ENCODE measurements at regions not wholly inside any gene's neighbourhood (a gene's known extent, or its start where the extent isn't known, plus 50 kb on each side); places are given as distances from the start of the nearest gene placed in this dataset.

DNA sequence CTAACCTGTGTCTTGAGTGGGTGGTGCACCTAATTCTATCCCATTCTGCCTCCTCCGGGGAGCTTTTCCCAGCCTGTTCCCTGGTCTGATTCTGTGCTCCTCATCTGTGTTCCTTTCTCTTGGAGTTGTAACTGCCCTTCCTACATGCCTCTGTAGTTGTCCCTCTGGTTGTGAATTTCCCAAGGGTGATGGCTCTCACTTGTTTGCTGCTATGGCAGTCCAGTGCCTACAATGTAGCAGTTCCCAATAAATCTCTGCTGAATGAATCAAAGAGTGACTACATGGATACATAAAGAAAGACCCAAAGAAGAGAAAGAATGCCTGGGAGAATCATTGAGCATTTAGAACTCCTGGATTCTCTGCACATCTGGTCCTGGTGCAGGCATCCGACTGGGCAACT is 141.6 kb downstream of the HS3ST1 start:
- H3K4me3 ChIP-seq (ENCODE audit: extremely low read depth in 1 of 4, insufficient read depth in 2 of 4, low read depth in 3 of 4, low read length in 4 of 4), result no peak overlapping the region
- no peaks in the 10 kb centered on the region for H3K79me1 ChIP-seq (ENCODE audit: low read depth, low read length)
- no peaks in the 10 kb centered on the region for H3K36me3 ChIP-seq (ENCODE audit: control insufficient read depth in 2 of 4, insufficient read depth in 4 of 4, low read length in 3 of 4)
- H2BK5ac ChIP-seq (ENCODE audit: low read depth, low read length), result no peak overlapping the region
- no peak overlapping the region for H2AFZ ChIP-seq (ENCODE audit: low read length)
- no peak overlapping the region for H4K5ac ChIP-seq (ENCODE audit: insufficient read length, low read depth, low read length)
- H3K14ac ChIP-seq (ENCODE audit: insufficient read length), result no peak overlapping the region
- no peak overlapping the region for H2BK15ac ChIP-seq (ENCODE audit: low read length)
- peaks cover 2% of the 10 kb centered on the region; the same call in 1 of the 2 replicates for H3K23me2 ChIP-seq (ENCODE audit: low read depth, low read length)
- no peaks in the 10 kb centered on the region for H3K4me1 ChIP-seq (replicated peaks in 1 of 4; ENCODE audit: control insufficient read depth in 3 of 4, insufficient read depth in 4 of 4, low read length in 3 of 4)
- H3K4ac ChIP-seq (replicated peaks; ENCODE audit: insufficient read length, low read depth, low read length), result no peak overlapping the region
- H3K23ac ChIP-seq (ENCODE audit: insufficient read length), result no peak overlapping the region
- H2AK5ac ChIP-seq (ENCODE audit: low read depth, low read length), result no peak overlapping the region
- POLR2A ChIA-PET (ENCODE audit: partially characterized antibody), result no interaction called here
- no peak overlapping the region for H3K27ac ChIP-seq (ENCODE audit: low read depth, low read length)
- H3K9ac ChIP-seq (replicated peaks in 1 of 4; ENCODE audit: extremely low read depth in 1 of 4, low read depth in 3 of 4, low read length in 3 of 4), result no peak overlapping the region
- H4K91ac ChIP-seq (replicated peaks; ENCODE audit: insufficient read length, low read length), result no peak overlapping the region
- H2BK120ac ChIP-seq (replicated peaks; ENCODE audit: low read depth, low read length), result no peak overlapping the region
- no peak overlapping the region for H4K8ac ChIP-seq (ENCODE audit: extremely low read depth, insufficient read depth, low read length)
- H4K20me1 ChIP-seq (replicated peaks in 1 of 2; ENCODE audit: control insufficient read depth in 1 of 2, insufficient read depth in 2 of 2, low read length in 2 of 2), result no peaks in the 10 kb centered on the region
- no peak overlapping the region for H2BK20ac ChIP-seq (ENCODE audit: low read length)
- H3K27me3 ChIP-seq (replicated peaks in 1 of 4; ENCODE audit: control insufficient read depth in 3 of 4, extremely low read depth in 1 of 4, insufficient read depth in 3 of 4, low read length in 3 of 4), result no peaks in the 10 kb centered on the region
- FAIRE-seq (no peak), DNase-seq (ENCODE audit: low read depth in 1 of 2, low spot score in 2 of 2) (no peak)
- H3K56ac ChIP-seq (replicated peaks; ENCODE audit: insufficient read length, low read depth, low read length), result no peak overlapping the region
- WGBS, 2 experiments (ENCODE audit: extremely low coverage in 1 of 2, insufficient coverage in 1 of 2, insufficient read length in 1 of 2, insufficient replicate concordance in 2 of 2, low coverage in 1 of 2, low lambda C conversion rate in 2 of 2, missing lambda C conversion rate in 1 of 2), result 91% methylated on average over 2 of the region's 2 CpGs; no CpG with 5 or more reads in 1 of the 2 experiments
- H2BK12ac ChIP-seq (ENCODE audit: low read depth, low read length), result no peak overlapping the region
- H3K18ac ChIP-seq (ENCODE audit: extremely low read depth, low read length), result no peak overlapping the region
- TF ChIP-seq SIRT6 (IDR thresholded peaks at IDR 0.05; ENCODE audit: low read length) (no peak), FOSL1 (IDR thresholded peaks at IDR 0.05; ENCODE audit: insufficient read depth, low read depth, low read length) (no peak), GABPA (IDR thresholded peaks at IDR 0.05; ENCODE audit: borderline replicate concordance, insufficient read depth, low read length) (no peak), SIX5 (IDR thresholded peaks at IDR 0.05; ENCODE audit: low read depth, low read length) (no peak), CBX8 (IDR thresholded peaks at IDR 0.05; ENCODE audit: borderline replicate concordance, low read depth, low read length) (no peak), SAP30 (IDR thresholded peaks at IDR 0.05; ENCODE audit: insufficient read depth, insufficient replicate concordance, low read length) (no peak)
- TF ChIP-seq, protein P1, sequence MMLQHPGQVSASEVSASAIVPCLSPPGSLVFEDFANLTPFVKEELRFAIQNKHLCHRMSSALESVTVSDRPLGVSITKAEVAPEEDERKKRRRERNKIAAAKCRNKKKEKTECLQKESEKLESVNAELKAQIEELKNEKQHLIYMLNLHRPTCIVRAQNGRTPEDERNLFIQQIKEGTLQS (IDR thresholded peaks at IDR 0.05; ENCODE audit: insufficient read depth, low read depth, low read length), result no peak
- CTCF ChIA-PET (ENCODE audit: partially characterized antibody), result interaction anchor here (0.9 kb wide), 1 partner anchor 11 kb away, joined by 3 read pairs; no protein-coding TSS in a partner anchor
- no peak overlapping the region for H3K4me2 ChIP-seq (ENCODE audit: insufficient read depth in 1 of 2, low read depth in 2 of 2, low read length in 2 of 2)
- no peaks in the 10 kb centered on the region for H3K79me2 ChIP-seq (ENCODE audit: control insufficient read depth in 1 of 2, insufficient read depth in 2 of 2, low read length in 2 of 2)
- H3K9me3 ChIP-seq (ENCODE audit: insufficient read depth in 2 of 2, low read depth in 1 of 2, low read length in 1 of 2), result peaks cover 4 to 11% of the 10 kb centered on the region in 2 experiments; a peak in 3 of 4 replicates

Measured in H1 (cell line).